ENCODE measurements at regions not wholly inside any gene's neighbourhood (a gene's known extent, or its start where the extent isn't known, plus 50 kb on each side); places are given as distances from the start of the nearest gene placed in this dataset.

- DNase-seq (ENCODE audit: low read depth), result no peak
Observed at GRCh38 chr2:2528846-2529245, 197.8 kb upstream of the MYT1L start.

- no peak for DNase-seq (ENCODE audit: low read depth)
Observed at GRCh38 chr2:2527148-2527547, 196.1 kb upstream of the MYT1L start.

- DNase-seq (ENCODE audit: low read depth), result no peak
Observed at GRCh38 chr2:2524348-2524941, 193.4 kb upstream of the MYT1L start.

GRCh38 chr2:2523461-2524347 is 192.6 kb upstream of the MYT1L start:
- no peak for DNase-seq (ENCODE audit: low read depth)

- no peak for DNase-seq (ENCODE audit: low read depth)
Observed at GRCh38 chr2:2520401-2520811, 189.3 kb upstream of the MYT1L start.

GRCh38 chr2:2519381-2519780 is 188.3 kb upstream of the MYT1L start:
- DNase-seq (ENCODE audit: low read depth), result no peak

- no peak for DNase-seq (ENCODE audit: low read depth)
Observed at GRCh38 chr2:2517399-2517798, 186.3 kb upstream of the MYT1L start.

- DNase-seq (ENCODE audit: low read depth), result no peak
Observed at GRCh38 chr2:2516386-2516785, 185.3 kb upstream of the MYT1L start.

- no peak for DNase-seq (ENCODE audit: low read depth)
Observed at GRCh38 chr2:2512931-2513330, 181.9 kb upstream of the MYT1L start.

- no peak for DNase-seq (ENCODE audit: low read depth)
Observed at GRCh38 chr2:2507417-2507997, 176.4 kb upstream of the MYT1L start.

GRCh38 chr2:2506536-2506935 is 175.5 kb upstream of the MYT1L start:
- DNase-seq (ENCODE audit: low read depth), result no peak

GRCh38 chr2:2505604-2506003 is 174.5 kb upstream of the MYT1L start:
- DNase-seq (ENCODE audit: low read depth), result no peak

- DNase-seq (ENCODE audit: low read depth), result no peak
Observed at GRCh38 chr2:2503864-2504418, 172.9 kb upstream of the MYT1L start.

- no peak for DNase-seq (ENCODE audit: low read depth)
Observed at GRCh38 chr2:2502201-2502549, 171.1 kb upstream of the MYT1L start.

- no peak for DNase-seq (ENCODE audit: low read depth)
Observed at GRCh38 chr2:2501454-2502200, 170.6 kb upstream of the MYT1L start.

- DNase-seq (ENCODE audit: low read depth), result no peak
Observed at GRCh38 chr2:2495606-2496005, 164.5 kb upstream of the MYT1L start.

- DNase-seq (ENCODE audit: low read depth), result no peak
Observed at GRCh38 chr2:2493496-2493895, 162.4 kb upstream of the MYT1L start.

- no peak for DNase-seq (ENCODE audit: low read depth)
Observed at GRCh38 chr2:2492800-2493199, 161.7 kb upstream of the MYT1L start.

- no peak for DNase-seq (ENCODE audit: low read depth)
Observed at GRCh38 chr2:2491964-2492363, 160.9 kb upstream of the MYT1L start.

- DNase-seq (ENCODE audit: low read depth), result no peak
Observed at GRCh38 chr2:2484301-2484700, 153.2 kb upstream of the MYT1L start.

GRCh38 chr2:2482851-2483250 is 151.8 kb upstream of the MYT1L start:
- DNase-seq (ENCODE audit: low read depth), result no peak

GRCh38 chr2:2472881-2473280 is 141.8 kb upstream of the MYT1L start:
- DNase-seq (ENCODE audit: low read depth), result no peak
